Effector memory CD4-positive, alpha-beta T cell (primary cell): ENCODE measurements at regions not wholly inside any gene's neighbourhood (a gene's known extent, or its start where the extent isn't known, plus 50 kb on each side); places are given as distances from the start of the nearest gene placed in this dataset.

Experiments
- DNase-seq, 3 donors: peaks; one replicate each; pipeline ENCODE4 v3.0.0-alpha.2; 2020
- H3K27ac ChIP-seq: 2 replicates; pipeline ENCODE4 v1.7.0; 2013; ENCODE audit warnings: mild to moderate bottlenecking, low read length, moderate library complexity; ENCODE audit not compliant: insufficient read depth, poor library complexity, severe bottlenecking
- H3K27me3 ChIP-seq: replicated peaks from 2 replicates; pipeline ENCODE4 v1.7.0; 2013; ENCODE audit warnings: mild to moderate bottlenecking, low read length; ENCODE audit not compliant: insufficient read depth, control insufficient read depth, poor library complexity, severe bottlenecking
- H3K36me3 ChIP-seq: 2 replicates; pipeline ENCODE4 v1.7.0; 2013; ENCODE audit warnings: mild to moderate bottlenecking, low read length, moderate library complexity; ENCODE audit not compliant: control insufficient read depth, insufficient read depth
- H3K4me1 ChIP-seq: 2 replicates; pipeline ENCODE4 v1.7.0; 2013; ENCODE audit warnings: low read length, mild to moderate bottlenecking; ENCODE audit not compliant: control insufficient read depth, insufficient read depth, poor library complexity, severe bottlenecking
- H3K4me3 ChIP-seq: 2 replicates; pipeline ENCODE4 v1.7.0; 2013; ENCODE audit warnings: low read length, low read depth, mild to moderate bottlenecking; ENCODE audit not compliant: insufficient read depth, poor library complexity, severe bottlenecking
- H3K9me3 ChIP-seq: 2 replicates; pipeline ENCODE4 v1.7.0; 2013; ENCODE audit warnings: mild to moderate bottlenecking, low read length, moderate library complexity; ENCODE audit not compliant: control insufficient read depth

DNA sequence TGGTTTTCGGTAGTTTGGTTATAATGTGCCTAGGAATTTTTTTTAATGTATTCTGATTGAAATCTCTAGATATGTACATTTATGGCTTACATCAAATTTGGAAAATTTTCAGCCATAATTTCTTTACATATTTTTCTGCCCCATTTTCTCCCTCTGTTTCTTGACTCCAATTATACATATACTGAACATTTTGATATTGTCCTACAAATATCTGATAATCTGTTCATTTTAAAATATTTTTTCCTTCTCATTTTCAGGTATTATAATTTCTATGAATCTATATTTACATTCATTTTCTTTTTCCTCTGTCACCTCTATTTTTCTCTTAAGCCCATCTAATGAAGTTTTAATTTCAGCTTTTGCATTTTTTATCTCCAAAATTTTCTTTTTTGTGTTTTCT lies 82.7 kb upstream of the TMLHE start:
- Histone ChIP-seq H3K9me3 (no peaks in the 10 kb centered on the region), H3K27ac (no peak overlapping the region), H3K4me1 (no peaks in the 10 kb centered on the region), H3K36me3 (no peaks in the 10 kb centered on the region), H3K4me3 (no peak overlapping the region), H3K27me3 (no peaks in the 10 kb centered on the region)
- DNase-seq = no peak

DNA sequence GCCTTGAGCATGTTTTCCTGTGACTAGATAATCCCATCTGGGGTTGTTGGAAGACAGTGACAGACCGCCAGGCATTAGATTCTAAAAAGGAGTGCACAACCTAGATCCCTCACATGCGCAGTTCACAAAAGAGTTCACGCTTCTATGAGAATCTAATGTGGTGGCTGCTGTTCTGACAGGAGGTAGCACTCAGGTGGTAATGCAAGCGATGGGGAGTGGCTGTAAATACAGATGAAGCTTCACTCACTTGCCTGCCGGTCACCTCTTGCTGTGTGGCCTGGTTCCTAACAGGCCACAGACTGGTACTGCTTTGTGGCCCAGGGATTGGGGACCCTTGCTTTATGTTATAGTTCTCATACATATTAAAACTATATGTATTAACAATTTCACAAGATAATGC lies 81.9 kb upstream of the TMLHE start:
- H3K27me3 ChIP-seq = no peaks in the 10 kb centered on the region
- H3K4me3 ChIP-seq = no peak overlapping the region
- H3K4me1 ChIP-seq = no peaks in the 10 kb centered on the region
- H3K27ac ChIP-seq = no peak overlapping the region
- no peaks in the 10 kb centered on the region for H3K36me3 ChIP-seq
- DNase-seq = no peak
- H3K9me3 ChIP-seq = no peaks in the 10 kb centered on the region

DNA sequence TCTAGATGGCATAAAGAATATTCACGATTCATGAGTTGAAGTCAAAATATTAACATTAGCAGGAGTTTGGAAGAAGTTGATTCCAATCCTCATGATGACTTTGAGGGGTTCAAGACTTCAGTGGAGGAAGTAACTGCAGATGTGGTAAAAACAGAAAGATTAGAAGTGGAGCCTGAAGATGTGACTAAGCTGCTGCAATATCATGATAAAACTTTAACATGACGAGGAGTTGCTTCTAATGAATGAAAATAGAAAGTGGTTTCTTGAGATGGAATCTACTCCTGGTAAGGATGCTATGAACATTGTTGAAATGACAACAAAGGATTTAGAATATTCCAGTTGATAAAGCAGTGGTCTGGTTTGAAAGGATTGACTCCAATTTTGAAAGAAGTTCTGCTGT lies 70.1 kb upstream of the TMLHE start:
- H3K4me1 ChIP-seq = no peaks in the 10 kb centered on the region
- H3K27me3 ChIP-seq = no peaks in the 10 kb centered on the region
- H3K4me3 ChIP-seq = no peak overlapping the region
- no peak for DNase-seq
- H3K27ac ChIP-seq = no peak overlapping the region
- H3K9me3 ChIP-seq = no peaks in the 10 kb centered on the region
- H3K36me3 ChIP-seq = no peaks in the 10 kb centered on the region

DNA sequence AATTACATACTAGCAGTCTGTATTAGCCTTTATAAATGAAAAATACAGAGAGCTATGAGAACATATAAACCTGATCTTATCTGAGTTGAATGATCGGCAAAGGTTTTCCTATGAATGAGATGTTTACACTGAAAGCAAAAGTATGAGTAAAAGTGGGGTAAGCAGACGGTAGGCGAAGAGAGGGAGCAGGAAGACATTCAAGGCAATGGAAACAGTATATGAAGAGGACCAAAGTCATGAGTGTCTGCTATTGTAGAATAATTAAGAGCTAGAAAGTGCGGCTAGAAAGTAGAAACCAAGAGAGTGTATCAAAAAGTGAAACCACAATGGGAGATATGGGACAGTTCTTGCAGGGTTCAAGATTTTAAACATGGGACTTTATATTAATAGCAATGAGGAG lies 67.0 kb upstream of the TMLHE start:
- Histone ChIP-seq H3K4me1 (no peaks in the 10 kb centered on the region), H3K27me3 (no peaks in the 10 kb centered on the region), H3K36me3 (no peaks in the 10 kb centered on the region), H3K4me3 (no peak overlapping the region), H3K9me3 (no peaks in the 10 kb centered on the region), H3K27ac (no peak overlapping the region)
- no peak for DNase-seq

DNA sequence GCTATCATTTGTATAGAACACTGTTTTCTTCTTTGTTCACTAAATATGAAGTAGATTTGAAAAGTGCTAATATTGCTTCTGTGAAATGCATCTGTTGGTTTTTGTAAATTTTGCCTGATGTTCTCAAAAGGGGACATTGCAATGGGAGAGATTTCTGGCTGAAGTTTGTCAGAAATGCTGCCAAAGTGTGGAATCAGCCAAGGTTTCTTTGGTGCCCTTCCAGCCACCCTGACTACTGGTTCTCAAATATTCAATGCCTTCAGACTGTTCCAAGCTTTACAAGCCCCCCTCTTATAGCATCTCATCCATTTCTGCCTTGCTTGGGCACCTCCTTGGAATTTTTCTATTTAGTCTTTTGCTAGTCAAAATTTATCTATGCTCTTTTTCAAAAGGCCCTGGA lies 60.6 kb upstream of the TMLHE start:
- H3K36me3 ChIP-seq = no peaks in the 10 kb centered on the region
- H3K27me3 ChIP-seq = no peaks in the 10 kb centered on the region
- no peaks in the 10 kb centered on the region for H3K9me3 ChIP-seq
- no peak overlapping the region for H3K4me3 ChIP-seq
- no peaks in the 10 kb centered on the region for H3K4me1 ChIP-seq
- no peak overlapping the region for H3K27ac ChIP-seq
- DNase-seq = no peak

DNA sequence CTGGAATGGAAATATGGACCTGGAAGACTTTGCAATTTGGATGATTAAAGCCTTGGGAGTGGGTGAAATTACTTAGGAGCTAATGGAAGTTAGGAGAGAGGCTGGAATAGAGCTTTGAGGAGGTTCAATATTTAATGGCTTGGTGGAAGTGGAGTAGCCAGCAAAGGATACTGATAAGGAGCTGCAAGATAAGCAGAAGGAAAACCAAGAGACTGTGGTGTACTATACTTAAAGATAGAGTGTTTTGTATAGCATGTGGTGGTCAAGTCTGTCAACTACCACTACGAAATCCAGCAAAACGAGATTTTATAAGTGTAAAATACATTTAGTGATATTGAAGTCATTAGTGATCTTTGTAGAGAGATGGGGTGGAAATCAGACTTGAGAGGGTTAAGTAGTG lies 54.0 kb upstream of the TMLHE start:
- H3K36me3 ChIP-seq = no peaks in the 10 kb centered on the region
- H3K27ac ChIP-seq = no peak overlapping the region
- H3K27me3 ChIP-seq = no peaks in the 10 kb centered on the region
- DNase-seq = no peak
- H3K4me1 ChIP-seq = no peaks in the 10 kb centered on the region
- no peak overlapping the region for H3K4me3 ChIP-seq
- H3K9me3 ChIP-seq = no peaks in the 10 kb centered on the region
